ENCODE measurements at regions not wholly inside any gene's neighbourhood (a gene's known extent, or its start where the extent isn't known, plus 50 kb on each side); places are given as distances from the start of the nearest gene placed in this dataset.

- TF ChIP-seq, protein P1, sequence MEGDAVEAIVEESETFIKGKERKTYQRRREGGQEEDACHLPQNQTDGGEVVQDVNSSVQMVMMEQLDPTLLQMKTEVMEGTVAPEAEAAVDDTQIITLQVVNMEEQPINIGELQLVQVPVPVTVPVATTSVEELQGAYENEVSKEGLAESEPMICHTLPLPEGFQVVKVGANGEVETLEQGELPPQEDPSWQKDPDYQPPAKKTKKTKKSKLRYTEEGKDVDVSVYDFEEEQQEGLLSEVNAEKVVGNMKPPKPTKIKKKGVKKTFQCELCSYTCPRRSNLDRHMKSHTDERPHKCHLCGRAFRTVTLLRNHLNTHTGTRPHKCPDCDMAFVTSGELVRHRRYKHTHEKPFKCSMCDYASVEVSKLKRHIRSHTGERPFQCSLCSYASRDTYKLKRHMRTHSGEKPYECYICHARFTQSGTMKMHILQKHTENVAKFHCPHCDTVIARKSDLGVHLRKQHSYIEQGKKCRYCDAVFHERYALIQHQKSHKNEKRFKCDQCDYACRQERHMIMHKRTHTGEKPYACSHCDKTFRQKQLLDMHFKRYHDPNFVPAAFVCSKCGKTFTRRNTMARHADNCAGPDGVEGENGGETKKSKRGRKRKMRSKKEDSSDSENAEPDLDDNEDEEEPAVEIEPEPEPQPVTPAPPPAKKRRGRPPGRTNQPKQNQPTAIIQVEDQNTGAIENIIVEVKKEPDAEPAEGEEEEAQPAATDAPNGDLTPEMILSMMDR (IDR thresholded peaks at IDR 0.05): no peak
- TF ChIP-seq POLR2A (IDR thresholded peaks at IDR 0.05): no peak
These were observed 232.0 kb downstream of the SNCA start for GRCh38 chr4:89604951-89605350.

Measured in ovary (tissue), 3 donors.